GM21576 (cell line): ENCODE measurements at regions not wholly inside any gene's neighbourhood (a gene's known extent, or its start where the extent isn't known, plus 50 kb on each side); places are given as distances from the start of the nearest gene placed in this dataset.
"Not testable (repeated sequence)": the region's sequence is repeated elsewhere in the genome, so short reads cannot be mapped to it uniquely, and the experiment has no call there.

Experiments
- ATAC-seq: cut with Tn5 transposase; IDR thresholded peaks from one replicate; pipeline ENCODE4 v1.9.1; 2021; ENCODE audit warnings: mild to moderate bottlenecking, moderate library complexity; ENCODE audit not compliant: unreplicated experiment

GRCh38 chr2:153308466-153308865 is 170.1 kb downstream of the RPRM start:
- no peak for ATAC-seq

- ATAC-seq, result no peak
These were observed 171.3 kb downstream of the RPRM start for GRCh38 chr2:153307223-153307622.

GRCh38 chr2:153299809-153300208 is 178.8 kb downstream of the RPRM start:
- no peak for ATAC-seq

GRCh38 chr2:153299217-153299616 is 179.3 kb downstream of the RPRM start:
- ATAC-seq, result no peak

- ATAC-seq, result no peak
These were observed 184.3 kb downstream of the RPRM start for GRCh38 chr2:153294199-153294786.

- ATAC-seq, result no peak
These were observed 186.8 kb downstream of the RPRM start for GRCh38 chr2:153291718-153292117.

GRCh38 chr2:153287109-153287801 is 191.3 kb downstream of the RPRM start:
- ATAC-seq, result no peak

- ATAC-seq, result no peak
These were observed 209.6 kb downstream of the RPRM start for GRCh38 chr2:153268941-153269461.

GRCh38 chr2:153256876-153257275 is 221.7 kb downstream of the RPRM start:
- ATAC-seq, result not testable (repeated sequence)

- ATAC-seq, result not testable (repeated sequence)
These were observed 231.9 kb downstream of the RPRM start for GRCh38 chr2:153246636-153247035.

- ATAC-seq, result peak; percentile 94
These were observed 243.0 kb downstream of the RPRM start for GRCh38 chr2:153235516-153235915.

GRCh38 chr2:153232464-153232863 is 246.1 kb downstream of the RPRM start:
- no peak for ATAC-seq

- no peak for ATAC-seq
These were observed 247.6 kb downstream of the RPRM start for GRCh38 chr2:153230977-153231376.

- no peak for ATAC-seq
These were observed 249.7 kb downstream of the RPRM start for GRCh38 chr2:153228904-153229303.

- no peak for ATAC-seq
These were observed 250.6 kb downstream of the RPRM start for GRCh38 chr2:153227981-153228380.

- no peak for ATAC-seq
These were observed 256.1 kb downstream of the RPRM start for GRCh38 chr2:153222231-153223165.

GRCh38 chr2:153221506-153221905 is 257.1 kb downstream of the RPRM start:
- ATAC-seq, result no peak

- ATAC-seq, result no peak
These were observed 257.5 kb downstream of the RPRM start for GRCh38 chr2:153221087-153221486.

- ATAC-seq, result no peak
These were observed 259.7 kb downstream of the RPRM start for GRCh38 chr2:153218851-153219250.

GRCh38 chr2:153214337-153214736 is 264.2 kb downstream of the RPRM start:
- ATAC-seq, result no peak

GRCh38 chr2:153213022-153213421 is 265.5 kb downstream of the RPRM start:
- no peak for ATAC-seq
